HEK293 (cell line): ENCODE measurements at regions not wholly inside any gene's neighbourhood (a gene's known extent, or its start where the extent isn't known, plus 50 kb on each side); places are given as distances from the start of the nearest gene placed in this dataset.

Experiments
- CTCF ChIA-PET: fragments of 350-600 bp; formaldehyde crosslinking; extraction: SDS; loops from one replicate; lab custom pipeline; 2021; ENCODE audit warnings: antibody characterized with exemption; lab: Yijun Ruan, JAX
- POLR2A ChIA-PET: fragments of 300-600 bp; formaldehyde crosslinking; extraction: SDS; loops from one replicate; lab custom pipeline; 2020; ENCODE audit warnings: antibody characterized with exemption, inconsistent platforms; lab: Yijun Ruan, JAX
- H3K27ac ChIP-seq: fragments of 200-500 bp; sonication (Bioruptor generic); 2 replicates; pipeline ENCODE4 v1.5.1; 2014; ENCODE audit warnings: low read depth, low read length, control low read depth, inconsistent platforms; ENCODE audit errors: extremely low read depth
- H3K36me3 ChIP-seq, 2 experiments: fragments of 200-500 bp in 1 of 2; sonication (Bioruptor generic) in 1 of 2; 1 replicate in 1 of 2; 2 replicates in 1 of 2; pipeline ENCODE4 v1.5.1; 2014 to 2017; ENCODE audit warnings: inconsistent platforms in 2 of 2, low read length in 2 of 2; ENCODE audit not compliant: control insufficient read depth in 2 of 2, insufficient read depth in 1 of 2
- H3K4me1 ChIP-seq: fragments of 200-500 bp; sonication (Bioruptor generic); 2 replicates; pipeline ENCODE4 v1.5.1; 2014; ENCODE audit warnings: mild to moderate bottlenecking, low read length, inconsistent platforms; ENCODE audit not compliant: control insufficient read depth, insufficient read depth
- H3K4me3 ChIP-seq: 2 replicates; pipeline ENCODE4 v1.5.1; 2011; ENCODE audit warnings: low read depth, mild to moderate bottlenecking, control low read depth, low read length, moderate library complexity
- H3K9me3 ChIP-seq: fragments of 200-500 bp; sonication (Bioruptor generic); 2 replicates; pipeline ENCODE4 v1.5.1; 2014; ENCODE audit warnings: low read depth, low read length, inconsistent platforms; ENCODE audit not compliant: control insufficient read depth, insufficient read depth
- HIC1 ChIP-seq: fragments of 450-650 bp; formaldehyde crosslinking; IDR thresholded peaks from 2 replicates; pipeline ENCODE4 v1.5.1; 2016; ENCODE audit warnings: missing biosample characterization, missing genetic modification characterization
- PBX3 ChIP-seq: sonication (generic); formaldehyde crosslinking; IDR thresholded peaks from 2 replicates; pipeline ENCODE4 v1.8.1; 2022; ENCODE audit warnings: mild to moderate bottlenecking, moderate library complexity, missing genetic modification reagents
- TSHZ1 ChIP-seq: fragments of 450-650 bp; formaldehyde crosslinking; IDR thresholded peaks from 2 replicates; pipeline ENCODE4 v1.5.1; 2016; ENCODE audit warnings: missing biosample characterization, missing genetic modification characterization, borderline replicate concordance
- ZBTB20 ChIP-seq: fragments of 450-650 bp; formaldehyde crosslinking; IDR thresholded peaks from 2 replicates; pipeline ENCODE4 v1.5.1; 2016; ENCODE audit warnings: missing biosample characterization, missing genetic modification characterization
- ZBTB26 ChIP-seq: fragments of 450-650 bp; formaldehyde crosslinking; optimal IDR thresholded peaks from 2 replicates; pipeline ENCODE3; 2016; ENCODE audit warnings: missing biosample characterization, mild to moderate bottlenecking, missing genetic modification characterization
- ZEB2 ChIP-seq: fragments of 450-650 bp; formaldehyde crosslinking; IDR thresholded peaks from 2 replicates; pipeline ENCODE4 v1.5.1; 2016; ENCODE audit warnings: missing biosample characterization, missing genetic modification characterization
- ZNF146 ChIP-seq: fragments of 450-650 bp; formaldehyde crosslinking; IDR thresholded peaks from 2 replicates; pipeline ENCODE4 v1.5.1; 2016; ENCODE audit warnings: missing biosample characterization, missing genetic modification characterization
- ZNF18 ChIP-seq: fragments of 450-650 bp; formaldehyde crosslinking; IDR thresholded peaks from 2 replicates; pipeline ENCODE4 v1.5.1; 2016; ENCODE audit warnings: missing biosample characterization, missing genetic modification characterization
- ZNF394 ChIP-seq: fragments of 450-650 bp; formaldehyde crosslinking; IDR thresholded peaks from 2 replicates; pipeline ENCODE4 v1.5.1; 2016; ENCODE audit warnings: missing biosample characterization, missing genetic modification characterization, mild to moderate bottlenecking, moderate library complexity, borderline replicate concordance
- ZNF473 ChIP-seq: fragments of 450-650 bp; formaldehyde crosslinking; IDR thresholded peaks from 2 replicates; pipeline ENCODE4 v1.5.1; 2017; ENCODE audit warnings: missing biosample characterization, missing genetic modification characterization
- ZNF48 ChIP-seq: fragments of 450-650 bp; formaldehyde crosslinking; IDR thresholded peaks from 2 replicates; pipeline ENCODE4 v1.5.1; 2016; ENCODE audit warnings: missing biosample characterization, missing genetic modification characterization
- ZNF658 ChIP-seq: fragments of 450-650 bp; formaldehyde crosslinking; IDR thresholded peaks from 2 replicates; pipeline ENCODE4; 2016; ENCODE audit warnings: missing biosample characterization, missing genetic modification characterization
- ZNF670 ChIP-seq: fragments of 450-650 bp; formaldehyde crosslinking; IDR thresholded peaks from 2 replicates; pipeline ENCODE4 v1.5.1; 2016; ENCODE audit warnings: missing biosample characterization, missing genetic modification characterization, low read depth
- ZNF677 ChIP-seq: fragments of 450-650 bp; IDR thresholded peaks from 2 replicates; pipeline ENCODE4 v1.5.0; 2018; ENCODE audit warnings: missing biosample characterization, mild to moderate bottlenecking, missing genetic modification characterization, moderate library complexity
- ZNF830 ChIP-seq: fragments of 450-650 bp; IDR thresholded peaks from 2 replicates; pipeline ENCODE4 v1.5.0; 2018; ENCODE audit warnings: missing biosample characterization, missing genetic modification characterization, low read depth, mild to moderate bottlenecking, moderate library complexity
- ZNF837 ChIP-seq: fragments of 450-650 bp; formaldehyde crosslinking; IDR thresholded peaks from 2 replicates; pipeline ENCODE4 v1.5.1; 2016; ENCODE audit warnings: missing biosample characterization, missing genetic modification characterization
- ZNF843 ChIP-seq: fragments of 450-650 bp; formaldehyde crosslinking; IDR thresholded peaks from 2 replicates; pipeline ENCODE4 v1.5.1; 2016; ENCODE audit warnings: missing biosample characterization, missing genetic modification characterization

- H3K27ac ChIP-seq: no peak overlapping the region
- no peak overlapping the region for H3K4me3 ChIP-seq
- H3K36me3 ChIP-seq: no peaks in the 10 kb centered on the region
- H3K9me3 ChIP-seq: no peaks in the 10 kb centered on the region
- H3K4me1 ChIP-seq: no peaks in the 10 kb centered on the region
- POLR2A ChIA-PET: no interaction called here
- no peak for TF ChIP-seq ZNF677 (tag by site-specific recombination)
- no peak for TF ChIP-seq ZNF18
- TF ChIP-seq ZNF48 (tag by site-specific recombination): no peak
- CTCF ChIA-PET: interaction anchor here (0.7 kb wide), 1 partner anchor 371 kb away, joined by 3 read pairs; no protein-coding TSS in a partner anchor
These were observed 363.4 kb downstream of the RPRM start for GRCh38 chr2:153115141-153115540.

GRCh38 chr2:153110486-153110885 is 368.1 kb downstream of the RPRM start:
- Histone ChIP-seq H3K4me3 (no peak overlapping the region), H3K4me1 (no peaks in the 10 kb centered on the region), H3K36me3 (no peaks in the 10 kb centered on the region), H3K9me3 (no peaks in the 10 kb centered on the region), H3K27ac (no peak overlapping the region)
- ChIA-PET CTCF (no interaction called here), POLR2A (no interaction called here)
- TF ChIP-seq PBX3 (CRISPR knock-in tag): no peak
- TF ChIP-seq ZEB2 (tag by site-specific recombination): no peak
- no peak for TF ChIP-seq ZNF473
- TF ChIP-seq ZNF837 (tag by site-specific recombination): no peak
- no peak for TF ChIP-seq ZBTB20 (tag by site-specific recombination)
- TF ChIP-seq ZNF830 (tag by site-specific recombination): no peak
- no peak for TF ChIP-seq ZNF658 (tag by site-specific recombination)
- TF ChIP-seq HIC1 (tag by site-specific recombination): no peak
- TF ChIP-seq ZNF394 (tag by site-specific recombination): no peak
- TF ChIP-seq ZBTB26 (tag by site-specific recombination): no peak
- TF ChIP-seq ZNF843 (tag by site-specific recombination): no peak
- no peak for TF ChIP-seq ZNF146 (tag by site-specific recombination)
- no peak for TF ChIP-seq TSHZ1 (tag by site-specific recombination)
- TF ChIP-seq ZNF670 (tag by site-specific recombination): no peak
